Astrocyte of the cerebellum (primary cell): ENCODE measurements at regions not wholly inside any gene's neighbourhood (a gene's known extent, or its start where the extent isn't known, plus 50 kb on each side); places are given as distances from the start of the nearest gene placed in this dataset.

Experiments
- DNase-seq: peaks from one replicate; pipeline ENCODE4 v3.0.0-alpha.2; 2011; ENCODE audit warnings: low read depth
- H3K4me3 ChIP-seq: 2 replicates; pipeline ENCODE4 v1.5.1; 2011; ENCODE audit warnings: mild to moderate bottlenecking, low read depth, low read length, moderate library complexity
- CTCF ChIP-seq: IDR thresholded peaks from 2 replicates; pipeline ENCODE4 v1.5.1; 2012; ENCODE audit warnings: low read length, low read depth, moderate library complexity, mild to moderate bottlenecking; ENCODE audit errors: missing control alignments
- in situ Hi-C: cut with HindIII; loops from 2 replicates; pipeline ENCODE4 v1.10.0; 2017; ENCODE audit warnings: low sequenced_read_pairs

GRCh38 chr4:138815811-138816210, 199.8 kb upstream of the NOCT start:
- in situ Hi-C loops: no loop called here
- no peak overlapping the region for H3K4me3 ChIP-seq
- DNase-seq: no peak
- no peak for TF ChIP-seq CTCF

DNA sequence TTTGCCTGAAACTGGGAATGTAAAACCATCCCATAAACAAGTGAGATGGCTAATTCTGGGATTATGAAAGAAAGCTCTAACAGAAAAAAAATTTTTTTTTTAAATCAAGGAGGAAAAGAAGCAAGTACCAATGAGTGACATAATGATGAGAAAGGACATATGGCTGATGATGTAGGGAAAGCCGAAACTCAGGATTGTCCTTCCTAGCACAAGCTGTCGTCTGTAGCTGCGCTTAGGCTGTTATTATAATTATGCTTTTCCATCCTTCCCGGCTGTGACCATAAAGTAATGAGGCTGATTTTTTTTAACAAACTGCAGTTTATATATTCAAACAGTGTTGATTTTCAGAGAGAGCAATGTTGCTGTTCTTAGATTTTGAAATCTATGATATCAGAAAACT, 209.8 kb upstream of the NOCT start:
- no peak overlapping the region for H3K4me3 ChIP-seq
- in situ Hi-C loops: no loop called here
- TF ChIP-seq CTCF: no peak
- DNase-seq: no peak

DNA sequence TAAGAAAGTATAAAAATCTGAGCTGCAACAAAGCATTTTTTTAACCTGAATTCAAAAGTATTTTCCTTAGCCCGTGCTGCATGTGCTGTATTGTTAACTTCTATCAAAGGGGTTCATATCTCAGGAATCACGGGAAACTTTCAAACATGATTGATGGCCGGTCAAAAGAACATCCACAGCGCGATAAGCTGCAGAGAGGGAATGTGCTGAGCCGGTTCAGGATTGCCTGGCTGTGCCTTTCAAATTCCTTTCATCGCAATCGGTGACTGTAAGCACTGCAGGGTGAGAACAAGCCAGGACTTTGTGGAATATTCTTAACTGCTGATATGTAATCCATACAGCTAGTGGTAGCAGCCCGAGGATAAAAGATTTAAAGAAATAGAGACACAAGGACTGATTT, 210.9 kb upstream of the NOCT start:
- H3K4me3 ChIP-seq: no peak overlapping the region
- no peak for TF ChIP-seq CTCF
- DNase-seq: no peak
- in situ Hi-C loops: no loop called here

- H3K4me3 ChIP-seq: no peak overlapping the region
- in situ Hi-C loops: no loop called here
- no peak for TF ChIP-seq CTCF
- DNase-seq: no peak
These were observed 212.5 kb upstream of the NOCT start for GRCh38 chr4:138803051-138803450.

DNA sequence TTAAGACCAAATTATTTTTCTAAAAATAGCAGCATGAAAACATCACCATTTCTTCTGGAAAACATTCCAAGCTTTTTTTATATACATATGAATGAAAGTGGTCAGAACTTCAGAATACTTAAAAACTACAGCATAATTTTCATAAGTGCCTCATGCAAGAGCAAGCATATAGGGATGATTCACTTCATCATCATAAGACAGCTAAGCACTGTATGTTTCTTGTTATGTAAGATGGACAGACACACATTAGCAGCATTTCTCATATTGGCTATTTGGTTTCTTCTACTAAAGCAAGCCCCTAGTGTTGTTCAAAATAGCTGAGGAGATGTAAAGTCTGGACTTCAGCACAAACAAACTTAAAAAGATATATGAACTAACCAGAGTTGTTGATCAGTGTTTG, 213.1 kb upstream of the NOCT start:
- DNase-seq: no peak
- in situ Hi-C loops: no loop called here

DNA sequence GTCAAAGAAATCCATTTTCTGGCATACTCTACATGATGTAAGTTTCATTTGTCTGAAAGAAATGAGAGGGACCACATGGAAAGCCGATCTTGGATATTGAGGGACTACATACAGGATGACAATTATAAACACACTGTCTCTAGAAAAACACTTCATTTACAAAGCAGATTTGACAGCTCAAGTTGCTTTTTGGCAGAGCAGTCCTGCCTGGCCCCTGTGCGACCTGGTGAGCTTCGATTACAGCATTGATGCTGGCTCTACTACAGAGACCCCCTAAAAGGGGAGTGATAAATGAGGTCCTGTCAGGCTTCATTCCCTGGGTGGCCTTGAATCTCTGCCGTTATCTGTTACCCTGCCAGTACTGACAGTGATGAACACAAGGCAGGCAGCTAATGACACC, 215.2 kb upstream of the NOCT start:
- H3K4me3 ChIP-seq: no peak overlapping the region
- TF ChIP-seq CTCF: no peak
- no peak for DNase-seq
- in situ Hi-C loops: no loop called here

More for the DNA sequence above, 213.1 kb upstream of the NOCT start:
- no peak overlapping the region for H3K4me3 ChIP-seq
- TF ChIP-seq CTCF: no peak

DNA sequence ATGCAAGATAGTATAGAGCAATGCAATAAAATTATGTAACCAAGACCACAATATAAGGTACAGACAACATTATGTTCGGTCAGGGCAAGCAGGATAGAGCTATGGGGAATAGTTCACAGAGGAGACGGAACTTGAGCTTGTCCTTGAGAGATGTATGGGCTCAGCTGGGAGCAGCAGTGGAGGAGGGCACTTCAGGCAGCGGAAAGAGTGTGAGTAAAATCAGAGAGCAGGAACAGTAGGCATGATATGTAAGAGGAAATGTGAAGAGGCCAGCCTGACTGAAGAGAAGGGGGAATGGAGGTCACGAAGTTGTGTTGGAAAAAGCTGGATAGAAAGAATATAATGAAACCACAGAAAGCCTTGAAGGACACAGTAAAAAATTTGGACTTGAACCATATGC, 217.2 kb upstream of the NOCT start:
- no peak overlapping the region for H3K4me3 ChIP-seq
- in situ Hi-C loops: no loop called here
- DNase-seq: no peak
- no peak for TF ChIP-seq CTCF
